Stomach (tissue), 8 donors: ENCODE measurements at regions not wholly inside any gene's neighbourhood (a gene's known extent, or its start where the extent isn't known, plus 50 kb on each side); places are given as distances from the start of the nearest gene placed in this dataset.
"Not testable (repeated sequence)": the region's sequence is repeated elsewhere in the genome, so short reads cannot be mapped to it uniquely, and the experiment has no call there.

Experiments
- DNase-seq, 2 donors: peaks; one replicate each; pipeline versions ENCODE4 v3.0.0 to v3.0.0-alpha.2; 2013 to 2019
- H3K27ac ChIP-seq, 5 donors: fragments of 200-600 bp in 4 of 5; sonication (generic) in 4 of 5; one replicate each; pipeline ENCODE4 v1.5.1; 2013 to 2019; ENCODE audit warnings: mild to moderate bottlenecking in 1 of 5, moderate library complexity in 1 of 5
- H3K27me3 ChIP-seq, 3 donors: fragments of 200-600 bp; sonication (generic); one replicate each; pipeline ENCODE4 v1.5.1; 2017 to 2019; ENCODE audit warnings: mixed run types in 1 of 3
- H3K36me3 ChIP-seq, 4 donors: fragments of 200-600 bp; sonication (generic); 1 replicate in 3 of 4; 2 replicates in 1 of 4; pipeline ENCODE4 v1.5.1; 2016 to 2019
- H3K4me1 ChIP-seq, 4 donors: fragments of 200-600 bp; sonication (generic); one replicate each; pipeline ENCODE4 v1.5.1; 2016 to 2019
- H3K4me3 ChIP-seq, 4 donors: fragments of 200-600 bp; sonication (generic) in 3 of 4; one replicate each; pipeline ENCODE4 v1.5.1; 2016 to 2019; ENCODE audit warnings: mild to moderate bottlenecking in 1 of 4
- H3K9me3 ChIP-seq, 4 donors: fragments of 200-600 bp; sonication (generic); one replicate each; pipeline ENCODE4 v1.5.1; 2016 to 2019
- WGBS, 5 donors: extraction: QIAGEN DNeasy Blood & Tissue Kit in 3 of 5; methylation state at CpG; one replicate each; pipeline versions ENCODE4 v1.1.5 to v1.1.7; 2013 to 2018; 5-methylcytosine and 5-hydroxymethylcytosine counted together
- intact Hi-C: fragments of 100-400 bp; cut with DNase I; formaldehyde crosslinking; loops from one replicate; pipeline ENCODE4 v1.15.1; 2023; ENCODE audit warnings: low total_unique reads
- donor health status: healthy with polysubstance abuse.
- donor health status: Bipolar disorder and iron deficiency.
- donor health status: healthy.

DNA sequence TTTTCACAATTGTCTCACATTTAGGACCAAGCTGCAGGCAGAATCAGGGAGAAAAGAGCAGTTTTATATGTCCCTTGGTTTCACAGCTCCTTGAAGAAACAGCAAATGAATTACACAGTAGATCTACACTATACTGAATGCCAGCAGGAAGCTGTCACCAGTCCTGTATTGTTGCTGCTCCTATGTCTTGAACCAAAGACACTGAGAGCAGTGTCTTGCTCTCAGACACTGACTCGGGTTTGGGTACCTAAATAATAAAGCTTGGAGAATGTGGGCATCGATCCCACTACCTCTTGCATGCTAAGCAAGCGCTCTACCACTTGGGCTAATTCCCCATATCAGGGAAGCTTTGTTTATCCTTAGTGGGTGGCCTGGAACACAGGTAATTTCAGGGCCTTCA, 552.7 kb downstream of the PRIM2 start:
- H3K27me3 ChIP-seq, H3K36me3 ChIP-seq, H3K9me3 ChIP-seq, H3K4me3 ChIP-seq, H3K4me1 ChIP-seq, DNase-seq, H3K27ac ChIP-seq, intact Hi-C loops: not testable (repeated sequence)
- 0 to 55% (median 37%) methylated on average over 1 to 3 of the region's 3 CpGs for WGBS, 5 donors

DNA sequence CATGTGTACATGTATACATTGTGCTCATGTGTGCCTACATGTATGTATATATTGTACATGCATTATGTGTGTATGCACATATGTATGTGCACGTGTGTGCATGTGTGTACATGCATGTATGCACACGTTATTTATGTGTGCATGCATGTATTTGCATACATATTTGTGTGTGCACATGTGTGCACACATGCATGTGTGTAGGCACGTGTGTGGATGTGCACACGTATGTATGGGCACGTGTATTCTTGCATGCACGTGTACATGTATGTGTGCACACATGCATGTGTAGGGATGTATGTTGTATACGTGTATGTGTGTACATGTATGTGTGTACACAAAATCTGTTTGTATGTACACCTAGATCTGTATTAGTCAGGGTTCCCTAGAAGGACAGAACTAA, 556.0 kb downstream of the PRIM2 start:
- DNase-seq, H3K9me3 ChIP-seq, H3K27ac ChIP-seq, H3K4me1 ChIP-seq, H3K27me3 ChIP-seq, intact Hi-C loops, H3K36me3 ChIP-seq, H3K4me3 ChIP-seq: not testable (repeated sequence)
- 75 to 82% (median 77%) methylated on average over 7 of the region's 7 CpGs for WGBS, 5 donors

GRCh38 chr6:57876659-57877058, 559.2 kb downstream of the PRIM2 start:
- H3K9me3 ChIP-seq, H3K27ac ChIP-seq, H3K27me3 ChIP-seq, DNase-seq, H3K36me3 ChIP-seq, H3K4me3 ChIP-seq, intact Hi-C loops, H3K4me1 ChIP-seq: not testable (repeated sequence)
- 77 to 85% (median 80%) methylated on average over 2 of the region's 2 CpGs for WGBS, 5 donors

DNA sequence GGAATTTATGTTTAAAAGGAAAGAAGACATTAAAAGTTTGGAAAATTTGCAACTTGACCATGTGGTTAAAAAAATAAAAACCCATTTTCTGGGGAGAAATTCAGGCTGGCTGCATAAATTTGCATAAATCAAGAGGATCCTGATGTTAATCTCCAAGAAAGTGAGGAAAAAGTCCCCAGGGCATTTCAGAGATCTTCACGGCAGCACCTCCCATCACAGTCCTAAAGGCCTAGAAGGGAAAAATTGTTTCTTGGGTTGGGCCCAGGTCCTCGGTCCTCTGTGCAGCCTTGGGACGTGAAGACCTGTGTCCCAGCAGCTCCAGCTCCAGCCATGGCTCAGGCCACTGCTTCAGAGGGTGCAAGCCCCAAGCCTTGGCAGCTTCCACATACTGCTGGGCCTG, 560.3 kb downstream of the PRIM2 start:
- H3K4me1 ChIP-seq, H3K4me3 ChIP-seq, H3K27me3 ChIP-seq, intact Hi-C loops, H3K36me3 ChIP-seq, DNase-seq, H3K27ac ChIP-seq, H3K9me3 ChIP-seq: not testable (repeated sequence)
- WGBS, 5 donors = 92 to 100% (median 94%) methylated on average over 1 to 3 of the region's 3 CpGs

- H3K36me3 ChIP-seq, H3K9me3 ChIP-seq, H3K4me1 ChIP-seq, H3K27ac ChIP-seq, DNase-seq, H3K4me3 ChIP-seq, H3K27me3 ChIP-seq, intact Hi-C loops: not testable (repeated sequence)
- WGBS, 5 donors = 38 to 70% (median 54%) methylated on average over 1 of the region's 1 CpG
Measured at GRCh38 chr6:57878792-57879191, 561.4 kb downstream of the PRIM2 start.

GRCh38 chr6:57898850-57899249, 581.4 kb downstream of the PRIM2 start:
- H3K27me3 ChIP-seq, intact Hi-C loops, H3K9me3 ChIP-seq, H3K27ac ChIP-seq, H3K36me3 ChIP-seq, H3K4me1 ChIP-seq, DNase-seq, H3K4me3 ChIP-seq: not testable (repeated sequence)
- WGBS, 5 donors = 70 to 78% (median 76%) methylated on average over 5 of the region's 5 CpGs

GRCh38 chr6:57900687-57901399, 583.4 kb downstream of the PRIM2 start:
- H3K36me3 ChIP-seq, H3K27ac ChIP-seq, H3K4me1 ChIP-seq, H3K4me3 ChIP-seq, DNase-seq, intact Hi-C loops, H3K27me3 ChIP-seq, H3K9me3 ChIP-seq: not testable (repeated sequence)
- WGBS, 5 donors = 68 to 92% (median 83%) methylated on average over 2 to 3 of the region's 5 CpGs

GRCh38 chr6:57901445-57901844, 584.0 kb downstream of the PRIM2 start:
- DNase-seq, H3K27ac ChIP-seq, intact Hi-C loops, H3K4me3 ChIP-seq, H3K36me3 ChIP-seq, H3K9me3 ChIP-seq, H3K4me1 ChIP-seq, H3K27me3 ChIP-seq: not testable (repeated sequence)
- WGBS, 5 donors = 86 to 97% (median 88%) methylated on average over 3 of the region's 3 CpGs

GRCh38 chr6:57904356-57904755, 586.9 kb downstream of the PRIM2 start:
- intact Hi-C loops, H3K27me3 ChIP-seq, DNase-seq, H3K27ac ChIP-seq, H3K36me3 ChIP-seq, H3K9me3 ChIP-seq, H3K4me3 ChIP-seq, H3K4me1 ChIP-seq: not testable (repeated sequence)
- 46 to 66% (median 59%) methylated on average over 6 of the region's 6 CpGs for WGBS, 5 donors

GRCh38 chr6:57915300-57915699, 597.9 kb downstream of the PRIM2 start:
- H3K27me3 ChIP-seq, H3K4me3 ChIP-seq, H3K9me3 ChIP-seq, H3K27ac ChIP-seq, H3K4me1 ChIP-seq, intact Hi-C loops, DNase-seq: not testable (repeated sequence)
- peaks cover 2 to 22% (median 15%) of the 10 kb centered on the region in 4 donors for H3K36me3 ChIP-seq

DNA sequence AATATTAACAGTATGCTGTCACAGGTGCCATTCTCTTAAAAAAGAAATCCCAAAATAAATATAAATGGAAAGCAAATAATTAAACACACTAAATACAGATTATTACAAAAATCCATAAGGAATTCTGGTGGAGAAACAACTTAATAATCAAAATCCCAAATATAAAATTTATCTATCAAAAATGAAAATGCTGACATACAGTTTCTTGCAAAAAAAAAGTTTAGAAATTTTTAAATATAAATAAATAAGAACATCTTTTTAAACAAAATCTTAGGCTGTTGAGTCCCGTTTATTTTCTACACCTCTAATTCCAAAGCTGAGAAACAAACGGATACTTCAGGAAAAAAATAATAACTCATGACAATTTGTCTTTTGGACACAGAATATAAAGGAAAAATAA, 625.5 kb downstream of the PRIM2 start:
- H3K4me3 ChIP-seq, H3K27me3 ChIP-seq, H3K4me1 ChIP-seq, H3K9me3 ChIP-seq, H3K27ac ChIP-seq, intact Hi-C loops, DNase-seq: not testable (repeated sequence)
- H3K36me3 ChIP-seq = peaks cover 11 to 16% (median 14%) of the 10 kb centered on the region in 4 donors
- WGBS, 5 donors = 88 to 91% (median 89%) methylated on average over 2 of the region's 2 CpGs

GRCh38 chr6:57946084-57946768, 628.8 kb downstream of the PRIM2 start:
- H3K4me1 ChIP-seq, H3K9me3 ChIP-seq, DNase-seq, H3K27me3 ChIP-seq, H3K4me3 ChIP-seq, intact Hi-C loops, H3K27ac ChIP-seq: not testable (repeated sequence)
- peaks cover 25 to 45% (median 43%) of the 10 kb centered on the region in 4 donors for H3K36me3 ChIP-seq
- WGBS, 5 donors = 82 to 95% (median 90%) methylated on average over 5 to 7 of the region's 7 CpGs
